ENCODE measurements at regions not wholly inside any gene's neighbourhood (a gene's known extent, or its start where the extent isn't known, plus 50 kb on each side); places are given as distances from the start of the nearest gene placed in this dataset.

DNA sequence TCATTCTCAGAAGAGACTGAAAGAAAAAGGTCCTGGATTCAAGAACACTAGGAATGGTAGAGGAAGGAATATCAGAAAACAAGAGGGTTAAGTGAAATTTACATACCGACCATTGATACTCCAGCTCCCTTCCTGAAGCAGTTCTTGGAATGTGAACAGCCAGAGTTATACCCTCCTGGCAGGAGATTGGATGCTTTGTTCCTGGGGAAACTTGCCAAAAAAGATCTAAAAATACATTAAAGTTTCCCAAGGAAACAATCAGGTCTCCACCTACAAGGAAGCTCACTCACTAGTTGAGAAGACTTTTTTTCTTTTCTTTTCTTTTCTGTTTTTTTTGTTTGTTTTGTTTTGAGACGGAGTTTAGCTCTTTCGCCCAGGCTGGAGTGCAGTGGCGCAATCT, 91.1 kb downstream of the HLX start:
- peaks cover 14% of the 10 kb centered on the region for H3K9me3 ChIP-seq (ENCODE audit: control insufficient read depth, low read length)
- no peak overlapping the region for H3K27ac Mint-ChIP-seq
- H3K9ac ChIP-seq (ENCODE audit: extremely low read depth, low read length, poor library complexity, severe bottlenecking), result no peak overlapping the region
- no peaks in the 10 kb centered on the region for H3K27me3 Mint-ChIP-seq (ENCODE audit: insufficient read depth)
- TF ChIP-seq, protein P1, sequence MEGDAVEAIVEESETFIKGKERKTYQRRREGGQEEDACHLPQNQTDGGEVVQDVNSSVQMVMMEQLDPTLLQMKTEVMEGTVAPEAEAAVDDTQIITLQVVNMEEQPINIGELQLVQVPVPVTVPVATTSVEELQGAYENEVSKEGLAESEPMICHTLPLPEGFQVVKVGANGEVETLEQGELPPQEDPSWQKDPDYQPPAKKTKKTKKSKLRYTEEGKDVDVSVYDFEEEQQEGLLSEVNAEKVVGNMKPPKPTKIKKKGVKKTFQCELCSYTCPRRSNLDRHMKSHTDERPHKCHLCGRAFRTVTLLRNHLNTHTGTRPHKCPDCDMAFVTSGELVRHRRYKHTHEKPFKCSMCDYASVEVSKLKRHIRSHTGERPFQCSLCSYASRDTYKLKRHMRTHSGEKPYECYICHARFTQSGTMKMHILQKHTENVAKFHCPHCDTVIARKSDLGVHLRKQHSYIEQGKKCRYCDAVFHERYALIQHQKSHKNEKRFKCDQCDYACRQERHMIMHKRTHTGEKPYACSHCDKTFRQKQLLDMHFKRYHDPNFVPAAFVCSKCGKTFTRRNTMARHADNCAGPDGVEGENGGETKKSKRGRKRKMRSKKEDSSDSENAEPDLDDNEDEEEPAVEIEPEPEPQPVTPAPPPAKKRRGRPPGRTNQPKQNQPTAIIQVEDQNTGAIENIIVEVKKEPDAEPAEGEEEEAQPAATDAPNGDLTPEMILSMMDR (conservative IDR thresholded peaks at IDR 0.05), result no peak
- H3K4me3 ChIP-seq (ENCODE audit: low read length), result no peak overlapping the region
- WGBS, 2 experiments (ENCODE audit: insufficient coverage in 1 of 2, insufficient read length in 1 of 2), result 92 to 95% methylated on average over 2 to 4 of the region's 4 CpGs
- no peak for DNase-seq
- H3K36me3 Mint-ChIP-seq (ENCODE audit: low read depth), result no peaks in the 10 kb centered on the region
- H3K27me3 ChIP-seq (ENCODE audit: control insufficient read depth, insufficient read depth, low read length, poor library complexity, severe bottlenecking), result no peaks in the 10 kb centered on the region
- no peaks in the 10 kb centered on the region for H3K4me1 ChIP-seq (ENCODE audit: control insufficient read depth, insufficient read depth, low read length)
- peaks cover 10% of the 10 kb centered on the region for H3K4me1 Mint-ChIP-seq
- peaks cover 10% of the 10 kb centered on the region for H3K9me3 Mint-ChIP-seq
- H3K27ac ChIP-seq (ENCODE audit: low read depth, low read length), result no peak overlapping the region
- H3K36me3 ChIP-seq (ENCODE audit: control insufficient read depth, insufficient read depth, low read length), result no peaks in the 10 kb centered on the region
- H3K4me3 Mint-ChIP-seq, result no peak overlapping the region

DNA sequence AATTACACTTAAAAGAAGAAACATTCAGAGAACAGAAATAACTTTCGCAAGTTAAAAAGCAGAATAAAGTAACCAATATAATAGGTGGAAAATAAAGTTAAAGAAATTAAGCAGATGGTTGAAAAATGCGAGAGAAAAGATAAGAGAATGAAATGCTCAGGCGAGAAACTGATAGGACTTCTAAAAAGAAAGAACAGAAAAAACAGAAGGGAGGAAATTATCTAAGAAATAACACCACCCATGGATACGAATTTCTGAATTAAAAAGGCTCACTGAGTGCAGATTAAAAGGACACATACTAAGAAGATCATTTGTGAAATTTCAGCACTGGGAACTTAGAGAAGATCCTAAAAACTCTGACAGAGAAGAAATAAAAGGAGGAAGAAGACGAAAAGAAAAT, 92.0 kb downstream of the HLX start:
- H3K9ac ChIP-seq (ENCODE audit: extremely low read depth, low read length, poor library complexity, severe bottlenecking), result no peak overlapping the region
- 87 to 100% methylated on average over 2 to 5 of the region's 5 CpGs for WGBS, 2 experiments (ENCODE audit: insufficient coverage in 1 of 2, insufficient read length in 1 of 2)
- H3K27me3 Mint-ChIP-seq (ENCODE audit: insufficient read depth), result no peaks in the 10 kb centered on the region
- H3K9me3 Mint-ChIP-seq, result peaks cover 10% of the 10 kb centered on the region
- H3K27me3 ChIP-seq (ENCODE audit: control insufficient read depth, insufficient read depth, low read length, poor library complexity, severe bottlenecking), result no peaks in the 10 kb centered on the region
- H3K27ac ChIP-seq (ENCODE audit: low read depth, low read length), result no peak overlapping the region
- TF ChIP-seq, protein P1 (conservative IDR thresholded peaks at IDR 0.05), result no peak
- H3K4me3 ChIP-seq (ENCODE audit: low read length), result no peak overlapping the region
- no peaks in the 10 kb centered on the region for H3K4me1 ChIP-seq (ENCODE audit: control insufficient read depth, insufficient read depth, low read length)
- H3K36me3 ChIP-seq (ENCODE audit: control insufficient read depth, insufficient read depth, low read length), result no peaks in the 10 kb centered on the region
- peaks cover 14% of the 10 kb centered on the region for H3K9me3 ChIP-seq (ENCODE audit: control insufficient read depth, low read length)
- H3K4me3 Mint-ChIP-seq, result no peak overlapping the region
- no peak for DNase-seq
- peaks cover 10% of the 10 kb centered on the region for H3K4me1 Mint-ChIP-seq
- no peak overlapping the region for H3K27ac Mint-ChIP-seq
- H3K36me3 Mint-ChIP-seq (ENCODE audit: low read depth), result no peaks in the 10 kb centered on the region

DNA sequence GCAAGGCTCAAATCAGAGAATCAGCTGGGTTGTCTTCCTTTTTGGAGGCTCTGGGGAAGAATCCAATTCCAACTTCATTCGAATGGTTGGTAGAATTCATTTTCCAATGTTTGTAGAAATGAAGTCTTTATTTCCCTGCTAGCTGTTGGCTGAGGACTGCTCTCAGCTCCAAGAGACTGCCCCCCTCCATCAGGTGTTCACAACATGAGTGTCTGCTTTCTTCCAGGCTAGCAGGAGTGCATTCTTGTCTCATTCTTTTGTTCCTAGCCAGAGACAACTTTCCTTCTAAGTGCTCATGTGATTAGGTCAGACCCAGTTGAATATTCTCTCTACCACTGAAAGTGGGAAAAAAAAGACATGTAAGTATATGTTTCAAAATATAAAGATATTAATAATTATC, 95.2 kb downstream of the HLX start:
- no peak overlapping the region for H3K27ac ChIP-seq (ENCODE audit: low read depth, low read length)
- no peaks in the 10 kb centered on the region for H3K36me3 ChIP-seq (ENCODE audit: control insufficient read depth, insufficient read depth, low read length)
- peaks cover 14% of the 10 kb centered on the region for H3K9me3 ChIP-seq (ENCODE audit: control insufficient read depth, low read length)
- H3K4me1 Mint-ChIP-seq, result peaks cover 7% of the 10 kb centered on the region
- H3K4me1 ChIP-seq (ENCODE audit: control insufficient read depth, insufficient read depth, low read length), result no peaks in the 10 kb centered on the region
- no peaks in the 10 kb centered on the region for H3K36me3 Mint-ChIP-seq (ENCODE audit: low read depth)
- no peak overlapping the region for H3K4me3 Mint-ChIP-seq
- H3K27me3 Mint-ChIP-seq (ENCODE audit: insufficient read depth), result no peaks in the 10 kb centered on the region
- H3K4me3 ChIP-seq (ENCODE audit: low read length), result no peak overlapping the region
- no peak overlapping the region for H3K27ac Mint-ChIP-seq
- H3K9ac ChIP-seq (ENCODE audit: extremely low read depth, low read length, poor library complexity, severe bottlenecking), result no peak overlapping the region
- no peak for DNase-seq
- WGBS, 2 experiments (ENCODE audit: insufficient coverage in 1 of 2, insufficient read length in 1 of 2), result 89% methylated on average over 1 of the region's 1 CpG; no CpG with 5 or more reads in 1 of the 2 experiments
- H3K9me3 Mint-ChIP-seq, result peaks cover 7% of the 10 kb centered on the region
- TF ChIP-seq, protein P1 (conservative IDR thresholded peaks at IDR 0.05), result no peak
- no peaks in the 10 kb centered on the region for H3K27me3 ChIP-seq (ENCODE audit: control insufficient read depth, insufficient read depth, low read length, poor library complexity, severe bottlenecking)
